IMR-90 (cell line): ENCODE measurements at regions not wholly inside any gene's neighbourhood (a gene's known extent, or its start where the extent isn't known, plus 50 kb on each side); places are given as distances from the start of the nearest gene placed in this dataset.
A peak's percentile ranks its signal among the peaks of the same experiment; 100 is the strongest.

ENCODE experiments used
- ATAC-seq: fragments of 200-7000 bp; cut with Tn5 transposase; 2 replicates; pipeline ENCODE4 v1.9.1; 2020; ENCODE audit warnings: low read depth, mild to moderate bottlenecking, moderate library complexity
- BruUV-seq: library from RNA; stranded (reverse); fragments of 400-500 nt; replicated peaks from 2 replicates; lab custom pipeline; 2021; lab: Mats Ljungman, UMichigan
- CTCF ChIA-PET: fragments of 300-600 bp; formaldehyde crosslinking; extraction: SDS; loops from one replicate; lab custom pipeline; 2021; ENCODE audit warnings: antibody characterized with exemption; lab: Yijun Ruan, JAX
- POLR2A ChIA-PET: fragments of 300-600 bp; sonication (Branson Sonifier 250); formaldehyde crosslinking; loops from one replicate; lab custom pipeline; 2022; ENCODE audit warnings: antibody characterized with exemption; ENCODE audit not compliant: unreplicated experiment; lab: Charles Lee
- DNase-seq: peaks from one replicate; pipeline ENCODE4 v3.0.0; 2013
- H2AFZ ChIP-seq: replicated peaks from 2 replicates; pipeline ENCODE3; 2013; ENCODE audit warnings: low read length, mild to moderate bottlenecking; ENCODE audit not compliant: poor library complexity
- H2AK5ac ChIP-seq: 2 replicates; pipeline ENCODE4 v1.6.1; 2013; ENCODE audit warnings: low read depth, low read length, inconsistent platforms
- H2AK9ac ChIP-seq: replicated peaks from 2 replicates; pipeline ENCODE3; 2013; ENCODE audit warnings: mild to moderate bottlenecking, low read depth, low read length, moderate library complexity; ENCODE audit not compliant: poor library complexity
- H2BK120ac ChIP-seq: 2 replicates; pipeline ENCODE4 v1.6.1; 2013; ENCODE audit warnings: low read depth, low read length, inconsistent platforms
- H2BK15ac ChIP-seq: 3 replicates; pipeline ENCODE4 v1.6.1; 2013; ENCODE audit warnings: low read depth, low read length, inconsistent platforms
- H2BK20ac ChIP-seq: 2 replicates; pipeline ENCODE4 v1.6.1; 2013; ENCODE audit warnings: low read depth, mild to moderate bottlenecking, inconsistent platforms, low read length, moderate library complexity
- H2BK5ac ChIP-seq: 2 replicates; pipeline ENCODE4 v1.6.1; 2013; ENCODE audit warnings: mild to moderate bottlenecking, low read depth, low read length, inconsistent platforms; ENCODE audit not compliant: poor library complexity, severe bottlenecking
- H3K14ac ChIP-seq: replicated peaks from 2 replicates; pipeline ENCODE4 v1.6.1; 2013; ENCODE audit warnings: low read depth, low read length, inconsistent platforms
- H3K18ac ChIP-seq: 2 replicates; pipeline ENCODE4 v1.6.1; 2013; ENCODE audit warnings: low read depth, low read length, control low read depth
- H3K23ac ChIP-seq: 2 replicates; pipeline ENCODE4 v1.6.1; 2013; ENCODE audit warnings: low read depth, low read length, inconsistent platforms
- H3K27ac ChIP-seq: 2 replicates; pipeline ENCODE4 v1.5.1; 2013; ENCODE audit warnings: mild to moderate bottlenecking, control low read depth, low read length; ENCODE audit not compliant: insufficient read depth
- H3K27me3 ChIP-seq: 2 replicates; pipeline ENCODE4 v1.6.1; 2013; ENCODE audit warnings: low read length; ENCODE audit not compliant: control insufficient read depth, insufficient read depth
- H3K36me3 ChIP-seq: 2 replicates; pipeline ENCODE4 v1.6.1; 2013; ENCODE audit warnings: low read length, mixed read lengths; ENCODE audit not compliant: control insufficient read depth, insufficient read depth
- H3K4ac ChIP-seq: 2 replicates; pipeline ENCODE4 v1.6.1; 2013; ENCODE audit warnings: low read depth, low read length, inconsistent platforms
- H3K4me1 ChIP-seq: 2 replicates; pipeline ENCODE4 v1.6.1; 2013; ENCODE audit warnings: low read length, mixed read lengths; ENCODE audit not compliant: control insufficient read depth, insufficient read depth
- H3K4me2 ChIP-seq: 2 replicates; pipeline ENCODE4 v1.6.1; 2013; ENCODE audit warnings: low read depth, mild to moderate bottlenecking, control low read depth, low read length, moderate library complexity
- H3K4me3 ChIP-seq: 2 replicates; pipeline ENCODE4 v1.5.1; 2013; ENCODE audit warnings: low read depth, mild to moderate bottlenecking, control low read depth, low read length, moderate library complexity; ENCODE audit not compliant: insufficient read depth
- H3K56ac ChIP-seq: 2 replicates; pipeline ENCODE4 v1.6.1; 2013; ENCODE audit warnings: low read length, inconsistent platforms; ENCODE audit not compliant: insufficient read depth; ENCODE audit errors: extremely low read depth
- H3K79me1 ChIP-seq, 2 experiments: 2 replicates each; pipeline ENCODE4 v1.6.1; 2013; ENCODE audit warnings: low read length in 2 of 2, inconsistent platforms in 1 of 2, low read depth in 1 of 2
- H3K9ac ChIP-seq: 2 replicates; pipeline ENCODE4 v1.6.1; 2013; ENCODE audit warnings: low read depth, low read length, control low read depth
- H3K9me1 ChIP-seq: 2 replicates; pipeline ENCODE4 v1.6.1; 2013; ENCODE audit warnings: low read length, inconsistent platforms; ENCODE audit not compliant: insufficient read depth
- H3K9me3 ChIP-seq: 2 replicates; pipeline ENCODE4 v1.6.1; 2013; ENCODE audit warnings: low read length; ENCODE audit not compliant: control insufficient read depth, insufficient read depth
- H4K20me1 ChIP-seq: 2 replicates; pipeline ENCODE4 v1.6.1; 2013; ENCODE audit warnings: low read length, inconsistent platforms; ENCODE audit not compliant: insufficient read depth
- H4K5ac ChIP-seq: 2 replicates; pipeline ENCODE4 v1.6.1; 2013; ENCODE audit warnings: mild to moderate bottlenecking, low read depth, low read length, control low read depth
- H4K8ac ChIP-seq, 2 experiments: 2 replicates each; pipeline ENCODE4 v1.6.1; 2013; ENCODE audit warnings: low read depth in 2 of 2, low read length in 2 of 2, control low read depth in 1 of 2, inconsistent platforms in 1 of 2
- H4K91ac ChIP-seq: 2 replicates; pipeline ENCODE4 v1.6.1; 2013; ENCODE audit warnings: low read depth, low read length, inconsistent platforms; ENCODE audit not compliant: insufficient read depth
- CEBPB ChIP-seq: IDR thresholded peaks from 2 replicates; pipeline ENCODE4 v1.6.1; 2012; ENCODE audit warnings: low read depth, low read length, improper control_type of control experiment
- FOS ChIP-seq: fragments of 150-350 bp; IDR thresholded peaks from 2 replicates; pipeline ENCODE4 v1.6.1; 2016; ENCODE audit warnings: low read depth, low read length
- WGBS, 2 experiments: methylation state at CpG; one replicate each; pipeline versions ENCODE4 v1.1.5 to v1.1.7; 2013; ENCODE audit warnings: missing lambda C conversion rate in 2 of 2; ENCODE audit not compliant: insufficient read length in 1 of 2; ENCODE audit errors: extremely low coverage in 2 of 2; 5-methylcytosine and 5-hydroxymethylcytosine counted together
- dilution Hi-C: fragments of 300-500 bp; cut with HindIII; formaldehyde crosslinking; loops from one replicate; pipeline ENCODE4 v1.14.3; 2018; ENCODE audit warnings: low sequenced_read_pairs; ENCODE audit not compliant: unreplicated experiment
- in situ Hi-C: fragments of 300-500 bp; cut with MboI; formaldehyde crosslinking; loops from 3 replicates; pipeline ENCODE4 v1.14.3; 2019; ENCODE audit warnings: low sequenced_read_pairs, inconsistent platforms, mixed read lengths
- intact Hi-C: fragments of 100-400 bp; cut with micrococcal nuclease; formaldehyde crosslinking; loops from 2 replicates; pipeline ENCODE4 v1.10.0; 2022

GRCh38 chr3:106025151-106025722 is 156.4 kb upstream of the CBLB start:
- Histone ChIP-seq H3K4me2 (no peak overlapping the region), H3K79me1 (no peaks in the 10 kb centered on the region), H3K23ac (no peak overlapping the region), H2AFZ (peak overlapping the region; percentile 88), H3K9me1 (peaks cover 4% of the 10 kb centered on the region; the same call in 1 of the 2 replicates), H3K18ac (peak overlapping the region; percentile 32), H2BK15ac (0 out of 3 replicates have a peak overlapping the region, but pooled peaks have one; percentile 53), H3K4me1 (peaks cover 4% of the 10 kb centered on the region), H2BK20ac (peak overlapping the region; percentile 68; the same call in 1 of the 2 replicates), H4K91ac (peak overlapping the region; percentile 34; the same call in 1 of the 2 replicates), H3K56ac (no peak overlapping the region), H2BK5ac (peak overlapping the region; percentile 58), H2AK5ac (peak overlapping the region; percentile 21; the same call in 1 of the 2 replicates), H4K20me1 (no peaks in the 10 kb centered on the region), H3K4me3 (no peak overlapping the region), H3K9me3 (no peaks in the 10 kb centered on the region), H3K27ac (peak overlapping the region; percentile 4; the same call in 1 of the 2 replicates), H4K8ac (peak overlapping the region in 1 of 2 experiments; percentile 53; a peak in 2 of 4 replicates), H4K5ac (peak overlapping the region; percentile 36), H3K14ac (peak overlapping the region; percentile 25; the same call in 1 of the 2 replicates), H3K9ac (no peak overlapping the region), H3K4ac (peak overlapping the region; percentile 23; the same call in 1 of the 2 replicates), H2AK9ac (peak overlapping the region; percentile 10), H2BK120ac (no peak overlapping the region; the same call in 1 of the 2 replicates), H3K36me3 (no peaks in the 10 kb centered on the region), H3K27me3 (no peaks in the 10 kb centered on the region)
- WGBS, 2 experiments, result no CpG with 5 or more reads among the region's 4 CpGs
- in situ Hi-C loops (no loop called here), intact Hi-C loops (no loop called here), dilution Hi-C loops (no loop called here)
- no TSS peak for BruUV-seq
- DNase-seq (peak; percentile 23), ATAC-seq (peak; percentile 21; the same call in 1 of the 2 replicates)
- ChIA-PET CTCF (no interaction called here), POLR2A (interaction anchor here (0.6 kb wide), 1 partner anchor 20 kb away, joined by 3 read pairs; no protein-coding TSS in a partner anchor)
- TF ChIP-seq FOS (no peak), CEBPB (peak; percentile 77)
